Activated gamma-delta T cell treated with anti-CD3 and anti-CD28 coated beads, Interleukin-2, amount 50 U/mL, for 16 hours (primary cell): ENCODE measurements at regions not wholly inside any gene's neighbourhood (a gene's known extent, or its start where the extent isn't known, plus 50 kb on each side); places are given as distances from the start of the nearest gene placed in this dataset.

Experiments
- DNase-seq: peaks from one replicate; pipeline ENCODE4 v3.0.0-alpha.2; 2020; ENCODE audit warnings: low read depth

DNA sequence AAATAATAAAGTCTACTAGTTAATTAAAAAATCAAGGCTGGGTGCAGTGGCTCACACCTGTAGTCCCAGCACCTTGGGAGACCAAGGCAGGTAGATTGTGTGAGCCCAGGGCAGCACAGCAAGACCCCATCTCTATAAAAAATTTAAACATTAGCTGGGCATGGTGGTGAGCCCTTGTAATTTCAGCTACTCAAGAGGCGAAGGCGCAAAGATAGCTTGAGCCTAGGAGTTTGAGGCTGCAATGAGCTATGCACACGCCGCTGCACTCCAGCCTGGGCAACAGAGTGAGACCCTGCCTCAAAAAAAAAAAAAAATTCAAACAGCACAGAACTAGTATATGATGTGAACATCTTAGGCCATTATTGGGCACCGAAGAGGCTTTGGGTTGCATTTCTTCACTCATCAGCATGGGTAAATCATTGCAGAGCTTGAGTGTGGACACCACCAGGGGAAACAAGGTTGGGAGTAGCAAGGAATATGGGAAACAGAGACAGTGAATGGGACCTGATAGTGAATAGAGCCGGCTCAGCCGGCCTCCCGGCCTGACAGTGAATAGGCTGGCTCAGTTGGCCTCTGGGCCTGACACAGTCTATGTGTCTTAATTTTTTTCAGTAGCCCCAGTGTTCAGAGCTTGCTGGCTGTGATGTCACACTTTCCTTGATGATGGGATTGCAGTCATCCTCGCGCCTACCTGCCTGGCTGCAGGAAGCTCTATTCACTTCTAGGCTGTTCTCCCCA is 89.1 kb upstream of the ERRFI1 start:
- no peak for DNase-seq

DNA sequence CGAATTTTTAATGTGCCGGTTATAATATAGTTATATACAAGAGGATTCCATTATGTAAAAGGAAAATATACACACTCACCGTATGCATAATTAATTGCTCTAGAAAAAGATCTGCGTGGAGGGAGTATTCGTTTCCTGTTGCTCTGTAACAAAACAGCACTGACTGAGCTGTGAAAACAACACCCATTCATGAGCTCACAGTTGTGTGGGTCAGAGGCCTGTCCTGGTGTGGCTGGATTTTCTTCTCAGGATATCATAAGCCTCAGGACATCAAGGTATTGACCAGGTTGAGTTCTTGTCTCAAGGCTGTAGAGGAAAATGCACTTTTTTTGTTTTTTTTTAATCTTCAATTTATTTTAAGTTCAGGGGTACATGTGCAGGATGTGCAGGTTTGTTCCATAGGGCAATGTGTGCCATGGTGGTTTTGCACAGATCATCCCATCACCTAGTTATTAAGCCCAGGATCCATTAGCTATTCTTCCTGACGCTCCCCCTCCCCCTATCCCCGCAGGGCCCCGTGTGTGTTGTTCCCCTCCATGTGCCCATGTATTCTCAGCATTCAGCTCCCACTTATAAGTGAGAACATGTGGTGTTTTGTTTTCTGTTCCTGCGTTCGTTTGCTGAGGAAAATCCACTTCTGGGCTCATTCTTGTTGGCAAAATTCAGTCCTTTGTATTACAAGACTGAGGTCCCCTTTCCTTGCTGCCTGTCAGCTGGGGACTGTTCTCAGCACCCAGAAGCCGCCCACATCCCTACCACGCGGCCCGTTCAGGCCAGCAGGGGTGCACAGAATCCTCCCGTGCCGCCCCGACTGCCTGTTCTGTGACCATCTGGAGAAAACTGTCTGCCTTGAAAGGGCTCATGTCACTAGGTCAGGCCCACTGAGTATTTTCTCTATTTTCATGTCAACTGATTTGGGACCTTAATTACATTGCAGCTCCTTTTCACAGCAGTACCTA is 87.4 kb upstream of the ERRFI1 start:
- DNase-seq = no peak

DNA sequence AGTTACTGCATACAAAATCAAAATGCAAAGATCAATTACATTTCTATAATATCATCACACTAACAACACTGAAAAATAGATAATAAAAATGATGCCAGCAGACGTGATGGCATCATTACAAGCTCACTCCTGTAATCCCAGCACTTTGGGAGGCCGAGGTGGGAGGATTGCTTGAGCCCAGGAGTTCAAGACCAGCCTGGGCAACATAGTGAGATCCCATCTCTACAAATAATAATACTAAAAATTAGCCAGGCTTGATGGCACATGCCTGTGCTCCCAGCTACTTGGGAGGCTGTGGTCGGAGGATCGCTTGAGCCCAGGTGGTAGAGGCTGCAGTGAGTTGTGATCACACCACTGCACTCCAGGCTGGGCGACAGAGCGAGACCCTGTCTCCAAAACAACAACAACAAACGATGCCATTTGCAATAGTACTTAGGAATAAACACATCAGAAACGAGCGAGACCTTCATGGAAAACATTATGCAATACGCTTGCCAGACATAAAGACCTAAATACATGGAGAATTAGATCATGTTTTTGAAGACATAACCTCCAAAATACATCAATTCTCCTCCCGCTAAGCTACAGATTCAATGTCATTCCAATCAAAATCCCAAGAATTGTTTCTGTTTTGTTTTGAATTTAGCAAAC is 86.6 kb upstream of the ERRFI1 start:
- no peak for DNase-seq

DNA sequence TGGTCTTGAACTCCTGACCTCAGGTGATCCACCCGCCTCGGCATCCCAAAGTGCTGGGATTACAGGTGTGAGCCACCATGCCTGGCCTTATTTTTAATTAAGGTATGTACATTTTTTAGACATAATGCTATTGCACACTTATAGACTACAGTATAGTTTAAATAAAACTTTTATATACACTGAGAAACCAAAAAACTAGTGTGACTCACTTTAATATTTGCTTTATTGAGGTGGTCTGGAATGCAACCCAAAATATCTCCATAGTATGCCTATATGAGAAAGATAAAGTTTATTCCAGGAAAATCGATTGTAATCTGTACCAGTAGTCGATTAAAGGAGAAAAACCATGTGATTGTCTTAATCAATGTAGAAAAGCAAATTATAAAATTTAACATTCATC is 85.5 kb upstream of the ERRFI1 start:
- DNase-seq = no peak

DNA sequence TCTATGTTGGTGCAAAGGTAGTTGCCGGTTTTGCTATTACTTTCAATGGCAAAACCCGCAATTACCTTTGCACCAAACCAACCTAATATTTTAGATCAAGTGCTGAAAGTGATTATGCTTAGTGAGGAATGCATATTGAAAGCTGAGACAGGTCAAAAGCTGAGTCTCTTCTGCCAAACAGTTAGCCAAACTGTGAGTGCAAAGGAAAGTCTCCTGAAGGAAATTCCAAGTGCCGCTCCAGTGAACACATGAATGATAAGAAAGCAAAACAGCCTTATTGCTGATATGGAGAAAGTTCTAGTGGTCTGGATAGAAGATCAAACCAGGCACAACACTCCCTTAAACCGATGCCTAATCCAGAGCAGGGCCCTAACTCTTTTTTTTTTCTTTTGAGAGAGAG is 83.1 kb upstream of the ERRFI1 start:
- DNase-seq = no peak

DNA sequence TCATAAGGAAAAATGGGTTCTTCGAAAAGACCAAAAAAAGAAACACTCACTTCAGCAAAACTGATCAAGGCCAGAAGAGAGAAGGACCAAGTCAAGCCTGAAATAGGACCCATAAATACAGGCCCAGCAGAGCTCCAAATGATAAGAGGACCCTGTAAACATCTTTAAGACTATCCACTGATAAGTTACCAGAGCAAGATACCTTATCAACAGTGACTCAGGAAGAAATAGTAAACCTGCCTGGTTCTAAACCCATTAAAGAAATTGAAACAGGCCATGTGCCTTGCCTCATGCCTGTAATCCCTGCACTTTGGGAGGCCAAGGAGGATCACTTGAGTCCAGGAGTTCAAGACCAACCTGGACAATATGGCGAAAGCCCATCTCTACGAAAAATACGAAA is 81.8 kb upstream of the ERRFI1 start:
- no peak for DNase-seq

DNA sequence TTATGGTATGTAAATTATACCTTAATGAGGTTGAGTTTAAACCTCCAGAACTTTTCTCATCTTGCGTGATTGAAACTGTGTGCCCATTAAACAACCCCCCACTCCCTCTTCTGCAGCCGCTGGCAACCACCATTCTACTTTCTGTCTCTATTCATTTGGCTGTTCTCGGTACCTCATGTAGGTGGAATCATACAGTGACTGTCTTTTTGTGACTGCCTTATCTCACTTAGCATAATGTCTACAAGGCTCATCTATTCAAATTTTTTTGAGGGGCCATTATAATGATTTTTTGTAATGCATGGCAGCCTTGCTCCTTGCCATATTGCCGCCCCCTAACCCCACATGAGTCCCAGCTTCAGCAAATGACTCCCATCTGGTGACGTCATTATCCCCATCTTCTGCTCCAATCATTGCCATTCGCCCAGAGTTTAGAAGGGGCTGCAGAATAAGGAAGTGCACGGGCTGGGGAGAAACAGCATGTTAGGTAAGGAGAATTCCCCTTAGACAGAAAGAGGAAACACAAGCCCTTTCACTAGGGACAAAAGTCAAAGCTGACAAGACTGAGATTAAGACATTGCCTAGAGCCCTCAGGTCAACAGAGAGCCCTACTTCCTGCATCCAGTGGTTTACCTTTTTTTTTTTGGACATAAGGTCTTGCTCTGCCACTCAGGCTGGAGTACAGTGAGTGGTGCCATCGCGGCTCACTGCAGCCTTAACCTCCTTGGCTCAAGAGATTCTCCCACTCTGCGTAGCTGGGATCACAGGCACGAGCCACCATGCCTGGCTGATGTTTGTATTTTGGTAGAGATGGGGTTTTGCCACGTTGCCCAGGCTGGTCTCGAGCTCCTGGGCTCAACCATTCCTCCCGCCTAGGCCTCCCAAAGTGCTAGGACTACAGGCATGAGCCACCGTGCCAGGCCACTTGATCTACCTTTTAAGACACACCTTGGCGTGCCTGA is 78.4 kb upstream of the ERRFI1 start:
- no peak for DNase-seq

DNA sequence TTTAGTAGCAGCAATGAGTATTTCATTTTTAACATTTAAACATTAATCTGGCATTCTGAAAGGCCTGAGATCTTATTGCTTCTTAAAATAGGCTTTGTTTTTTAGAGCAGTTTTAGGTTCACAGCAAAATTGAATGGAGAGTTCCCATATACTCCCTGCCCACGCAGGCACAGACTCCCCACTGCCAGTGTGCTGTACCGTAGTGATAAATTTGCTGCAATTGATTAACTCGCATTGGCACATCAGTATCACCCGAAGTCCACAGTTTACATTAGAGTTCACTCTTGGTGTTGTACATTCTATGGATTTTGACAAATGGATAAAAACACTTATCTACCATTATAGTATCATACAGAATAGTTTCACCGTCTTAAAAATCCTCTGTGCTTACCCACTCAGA is 71.8 kb upstream of the ERRFI1 start:
- DNase-seq = no peak

DNA sequence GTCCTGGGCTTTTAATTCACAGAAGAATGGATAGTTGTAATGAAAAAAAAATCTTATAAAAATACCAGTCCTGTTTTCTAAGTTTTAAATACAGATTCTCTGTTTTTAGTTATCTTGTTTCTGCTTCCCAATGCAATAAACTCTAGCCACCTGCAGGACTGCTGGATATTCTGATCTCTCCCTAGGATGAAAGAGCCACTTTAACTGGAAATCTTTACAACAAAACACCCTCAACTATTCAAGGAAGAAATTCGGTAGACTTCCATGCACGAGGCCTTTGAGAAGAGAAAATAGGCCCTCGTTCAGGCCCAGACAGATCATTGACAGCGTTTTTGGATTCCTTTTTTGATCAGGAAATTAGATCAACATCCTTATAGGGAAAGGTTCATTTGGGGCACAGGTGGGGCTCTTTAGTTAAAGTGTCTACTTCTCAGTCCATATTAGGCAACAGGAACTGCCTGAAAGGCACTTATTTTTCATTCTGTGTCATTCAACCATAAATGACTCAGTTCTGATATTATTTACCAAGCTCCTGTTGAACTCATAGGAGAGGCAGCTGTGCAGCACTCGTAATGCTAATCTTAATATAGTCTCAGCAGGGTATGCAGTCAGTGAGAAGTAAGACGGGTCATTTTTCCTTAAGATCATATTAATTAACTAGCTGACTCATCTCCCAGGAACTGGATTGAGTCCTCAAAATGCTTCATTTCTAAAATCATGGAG is 71.1 kb upstream of the ERRFI1 start:
- DNase-seq = no peak

DNA sequence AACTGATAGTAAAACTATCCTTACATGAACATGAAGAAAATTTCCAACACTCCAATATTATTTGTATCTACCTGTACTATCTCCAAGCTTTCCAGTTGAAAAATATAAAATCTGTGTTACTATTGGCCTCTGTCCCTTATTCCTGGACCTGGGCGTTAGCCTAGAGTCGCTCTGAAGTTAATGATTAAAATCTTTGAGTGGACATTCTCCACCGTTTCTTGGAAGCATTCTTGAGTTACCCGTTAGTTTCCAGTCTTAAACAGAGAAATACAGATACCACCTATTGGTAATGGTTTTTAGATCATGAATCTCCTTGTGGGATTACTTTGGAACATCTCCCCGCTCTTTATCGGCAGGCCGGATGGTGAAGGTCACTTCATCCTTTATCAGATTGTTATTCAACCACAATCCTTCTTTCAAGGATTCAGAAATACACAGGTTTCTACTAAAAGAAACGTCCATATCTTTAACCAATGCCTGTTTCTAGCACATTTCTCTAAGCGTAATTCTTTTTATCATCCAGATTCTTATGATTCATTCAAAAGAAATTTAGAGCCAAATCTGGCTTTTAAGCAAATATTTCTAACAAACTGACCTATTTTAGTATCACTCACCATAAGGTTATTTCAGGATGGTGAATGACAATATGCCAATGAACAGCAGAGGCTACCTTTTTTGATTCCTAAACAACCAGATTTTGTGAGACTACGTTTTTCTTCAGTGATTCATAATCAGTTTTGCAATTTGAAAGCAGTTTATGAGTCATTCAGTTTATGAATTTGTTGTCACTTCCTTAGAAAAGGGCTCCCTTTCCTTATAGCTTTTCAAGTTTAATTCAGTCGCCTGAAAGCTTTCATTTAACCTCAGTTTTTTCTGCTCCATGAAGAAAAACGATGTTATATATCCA is 70.2 kb upstream of the ERRFI1 start:
- DNase-seq = no peak

DNA sequence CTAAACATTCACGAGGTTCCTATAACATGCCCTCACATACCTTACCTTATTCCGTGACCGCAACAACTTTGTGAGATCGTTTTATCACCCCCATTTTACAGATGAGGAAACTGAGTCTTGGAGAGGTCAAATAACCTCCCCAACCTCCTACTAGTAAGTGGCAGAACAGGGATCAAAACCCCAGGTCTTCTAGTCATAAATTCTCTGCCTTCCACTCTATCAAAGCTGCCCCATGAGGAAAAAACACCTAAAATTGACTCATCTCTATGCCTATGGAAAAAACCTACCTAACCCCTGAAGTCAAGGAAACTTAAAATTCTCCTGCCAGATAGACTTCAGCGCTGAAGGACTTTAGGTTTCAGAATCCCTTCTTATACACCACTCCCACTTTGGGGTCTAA is 69.5 kb upstream of the ERRFI1 start:
- DNase-seq = no peak

DNA sequence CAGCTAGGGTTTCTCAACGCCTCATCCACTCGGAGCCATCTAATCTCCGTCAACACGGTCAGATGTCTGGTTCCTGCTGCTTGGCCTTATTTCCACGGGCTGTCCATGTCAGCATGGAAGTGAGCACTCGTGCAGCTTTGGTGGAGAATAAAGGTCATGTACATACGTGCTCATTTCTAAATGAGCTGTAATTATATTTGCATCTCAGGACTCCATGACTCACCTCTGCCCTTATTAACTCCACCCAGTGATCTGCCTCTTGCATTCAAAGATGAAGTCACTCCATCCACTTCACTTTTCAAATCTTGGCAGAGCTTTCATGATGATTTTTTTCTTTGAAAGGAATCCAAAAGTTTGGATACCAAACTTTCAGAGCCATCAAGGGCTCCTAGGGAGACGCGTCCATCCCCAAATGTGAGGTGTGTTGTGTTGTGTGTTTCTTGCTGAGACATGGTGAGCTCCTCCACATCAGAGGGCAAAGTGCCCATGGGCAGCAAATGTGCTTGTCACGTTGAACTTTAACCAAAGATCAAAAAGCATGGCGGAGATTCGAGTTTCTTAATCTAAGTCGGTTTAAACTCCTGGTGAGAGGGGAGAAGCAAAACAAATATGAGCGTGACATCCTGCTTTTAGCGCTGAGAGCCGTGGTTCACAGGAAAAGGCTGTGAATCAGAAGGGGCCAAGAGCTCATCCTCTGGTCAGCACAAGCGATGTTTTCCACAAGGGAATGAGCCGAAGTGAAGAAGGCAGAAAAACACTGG is 68.6 kb upstream of the ERRFI1 start:
- no peak for DNase-seq

DNA sequence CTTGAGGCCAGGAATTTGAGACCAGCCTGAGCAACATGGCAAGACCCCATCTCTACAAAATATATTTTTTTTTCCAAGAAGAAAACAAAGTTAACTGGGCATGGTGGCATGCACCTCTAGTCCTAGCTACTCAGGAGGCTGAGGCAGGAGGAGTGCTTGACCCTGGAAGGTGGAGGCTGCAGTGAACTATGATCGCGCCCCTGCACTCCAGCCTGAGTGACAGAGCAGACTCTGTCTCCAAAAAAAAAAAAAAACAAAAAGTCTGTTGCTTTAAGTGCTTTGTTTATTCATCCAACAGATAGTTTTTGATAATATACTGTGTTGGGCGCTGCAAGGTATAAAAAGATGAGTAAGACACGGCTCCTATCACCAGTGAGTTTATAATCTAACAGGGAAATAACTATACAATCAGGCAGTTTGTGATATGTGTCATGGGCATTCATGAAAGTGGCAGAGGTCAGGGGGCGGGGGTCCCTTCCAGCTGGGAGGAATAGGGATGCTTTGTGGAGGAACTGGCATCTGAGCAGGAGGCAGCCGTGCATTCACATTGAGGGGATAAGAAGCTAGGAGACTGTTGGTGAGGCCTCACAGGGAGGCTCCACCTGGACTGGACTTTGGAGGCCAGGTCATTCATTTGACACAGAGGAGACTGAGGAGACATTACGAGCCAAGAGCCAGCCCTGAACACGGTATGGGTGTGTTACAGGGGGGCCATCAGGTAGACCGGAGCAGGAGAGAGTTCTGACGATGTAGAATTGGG is 67.3 kb upstream of the ERRFI1 start:
- no peak for DNase-seq

DNA sequence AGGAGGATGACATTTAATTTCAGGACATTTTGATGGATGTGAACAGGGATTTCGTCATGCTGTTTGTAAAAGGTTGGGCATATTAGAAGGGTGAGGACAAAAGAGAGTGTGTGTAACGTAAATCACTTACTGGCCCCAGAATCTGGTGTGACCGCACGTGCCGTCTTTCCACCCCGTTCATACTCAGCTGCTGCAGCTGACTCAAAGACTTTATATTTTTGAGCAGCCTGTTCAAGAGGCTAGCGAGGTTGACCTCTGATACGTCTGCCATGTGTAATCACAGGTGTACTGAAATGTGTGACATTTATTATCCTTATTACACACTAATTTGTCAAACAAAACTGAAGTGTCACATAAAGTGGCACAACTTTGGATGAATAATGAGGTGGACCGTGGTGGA is 66.5 kb upstream of the ERRFI1 start:
- DNase-seq = no peak

DNA sequence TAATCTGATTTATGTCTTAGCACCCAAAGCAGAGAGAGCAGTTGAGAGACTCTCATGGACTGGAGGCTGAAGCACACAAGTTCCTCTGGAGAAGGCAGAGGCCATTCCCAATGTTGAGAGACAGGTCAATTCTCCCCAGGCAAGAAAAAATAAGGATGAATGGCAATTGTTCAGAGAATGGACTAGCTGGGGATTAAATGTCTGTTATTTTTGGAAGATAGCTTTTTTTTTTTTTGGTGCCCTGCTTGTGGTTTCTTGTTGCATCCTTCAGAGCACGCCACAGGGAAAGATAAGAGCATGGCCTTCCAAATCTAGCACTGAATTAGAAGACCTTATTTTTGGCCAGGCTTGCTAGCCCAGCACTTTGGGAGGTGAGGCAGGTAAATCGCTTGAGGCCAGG is 65.6 kb upstream of the ERRFI1 start:
- no peak for DNase-seq

DNA sequence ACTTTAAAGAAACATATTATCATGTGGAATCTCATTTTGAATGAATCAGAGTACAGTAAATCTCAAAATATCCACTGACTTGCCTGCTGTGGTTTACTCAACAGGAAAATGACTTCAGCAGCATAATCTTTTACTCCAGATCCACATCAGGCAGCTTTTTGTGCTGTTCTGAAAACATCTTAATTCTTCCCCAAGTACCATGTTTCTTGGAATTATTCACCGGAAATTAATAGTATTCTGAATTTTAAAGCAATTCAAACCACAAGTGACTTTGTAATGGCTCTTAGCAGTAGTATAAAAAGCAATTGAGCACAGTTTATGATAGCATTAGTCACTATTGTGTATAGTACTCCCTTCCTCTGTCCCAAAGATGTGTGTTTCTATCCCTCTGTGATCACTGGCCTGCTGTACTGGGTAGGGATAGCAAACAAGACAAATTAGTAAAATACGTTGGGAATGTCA is 64.2 kb upstream of the ERRFI1 start:
- DNase-seq = no peak

DNA sequence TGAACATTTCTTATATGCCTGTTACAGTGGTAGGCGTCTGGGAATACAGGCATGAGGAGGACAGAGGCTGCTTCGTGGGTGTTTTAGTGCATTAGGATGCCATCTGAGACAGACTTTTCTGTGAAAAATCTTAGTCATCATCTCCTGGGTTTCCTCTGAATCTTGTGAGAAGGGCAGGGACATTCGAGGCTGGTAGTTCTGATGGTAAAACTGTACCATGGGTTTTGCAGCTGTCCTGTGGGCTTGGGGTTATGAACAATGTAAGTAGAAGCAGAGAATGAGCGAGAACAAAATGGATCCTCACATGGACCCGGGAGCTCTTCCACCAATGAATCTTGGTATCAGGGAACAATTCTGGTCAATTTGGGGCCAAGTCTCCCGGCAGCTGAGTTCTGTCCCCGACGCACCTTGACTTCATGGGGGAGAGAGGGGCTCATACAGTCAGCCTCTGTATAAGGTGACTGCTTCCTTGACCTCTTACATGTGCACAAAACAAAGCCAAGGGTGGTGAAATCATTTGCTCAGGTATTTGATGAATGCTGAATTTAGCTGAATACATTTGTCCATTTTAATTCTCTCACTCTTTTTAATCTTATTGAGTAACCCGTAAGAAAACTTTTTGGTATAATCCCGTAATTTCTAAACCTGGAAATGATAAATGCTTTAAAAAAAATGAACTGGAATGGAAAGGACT is 63.6 kb upstream of the ERRFI1 start:
- DNase-seq = no peak

DNA sequence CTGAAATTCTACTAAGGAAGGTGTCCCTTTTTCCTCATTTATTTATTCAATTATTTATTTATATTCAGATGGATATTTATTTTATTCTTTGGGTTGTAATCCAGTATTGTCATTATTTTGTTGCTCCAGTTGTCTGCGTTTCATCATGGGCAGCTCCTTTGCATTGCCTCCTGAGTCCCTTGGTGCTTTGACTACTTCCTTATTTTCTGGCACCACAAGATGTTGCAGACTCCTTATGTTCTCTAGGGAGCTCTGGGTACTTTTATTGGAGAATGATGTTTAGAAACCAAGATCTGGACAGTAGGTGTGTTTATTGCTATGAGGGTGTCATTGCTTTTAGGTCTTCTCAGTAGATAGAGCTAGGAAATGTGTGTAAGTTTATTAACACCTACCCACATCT is 59.9 kb upstream of the ERRFI1 start:
- no peak for DNase-seq
